ENCODE measurements at regions not wholly inside any gene's neighbourhood (a gene's known extent, or its start where the extent isn't known, plus 50 kb on each side); places are given as distances from the start of the nearest gene placed in this dataset.

DNA sequence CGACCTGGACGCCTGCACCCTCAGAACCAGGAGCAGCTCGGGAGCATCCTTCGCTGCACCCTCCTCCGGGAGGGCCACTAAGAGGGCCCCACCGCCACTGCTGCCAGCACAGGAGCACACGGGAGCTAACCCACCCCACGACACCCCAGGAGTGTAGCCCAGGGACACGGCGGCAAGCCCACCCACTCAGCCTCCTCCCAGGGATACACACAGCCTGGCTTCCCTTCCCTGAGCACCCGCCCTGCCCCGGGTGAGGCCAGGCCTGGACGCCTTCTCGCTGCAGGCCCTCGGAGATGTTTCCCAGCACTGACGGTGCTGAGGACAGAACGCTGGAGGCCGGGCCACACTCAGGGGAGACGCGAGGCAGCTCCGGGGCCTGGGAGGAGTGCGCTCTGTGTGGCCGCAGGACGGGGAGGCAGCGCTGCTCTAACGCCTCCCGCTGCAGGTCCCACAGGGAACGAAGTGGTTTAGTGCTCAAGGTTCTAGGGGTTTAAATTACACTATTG is 190.4 kb downstream of the BRD1 start:
- TF ChIP-seq POLR2A (IDR thresholded peaks at IDR 0.05): no peak
- TF ChIP-seq, protein P1, sequence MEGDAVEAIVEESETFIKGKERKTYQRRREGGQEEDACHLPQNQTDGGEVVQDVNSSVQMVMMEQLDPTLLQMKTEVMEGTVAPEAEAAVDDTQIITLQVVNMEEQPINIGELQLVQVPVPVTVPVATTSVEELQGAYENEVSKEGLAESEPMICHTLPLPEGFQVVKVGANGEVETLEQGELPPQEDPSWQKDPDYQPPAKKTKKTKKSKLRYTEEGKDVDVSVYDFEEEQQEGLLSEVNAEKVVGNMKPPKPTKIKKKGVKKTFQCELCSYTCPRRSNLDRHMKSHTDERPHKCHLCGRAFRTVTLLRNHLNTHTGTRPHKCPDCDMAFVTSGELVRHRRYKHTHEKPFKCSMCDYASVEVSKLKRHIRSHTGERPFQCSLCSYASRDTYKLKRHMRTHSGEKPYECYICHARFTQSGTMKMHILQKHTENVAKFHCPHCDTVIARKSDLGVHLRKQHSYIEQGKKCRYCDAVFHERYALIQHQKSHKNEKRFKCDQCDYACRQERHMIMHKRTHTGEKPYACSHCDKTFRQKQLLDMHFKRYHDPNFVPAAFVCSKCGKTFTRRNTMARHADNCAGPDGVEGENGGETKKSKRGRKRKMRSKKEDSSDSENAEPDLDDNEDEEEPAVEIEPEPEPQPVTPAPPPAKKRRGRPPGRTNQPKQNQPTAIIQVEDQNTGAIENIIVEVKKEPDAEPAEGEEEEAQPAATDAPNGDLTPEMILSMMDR (IDR thresholded peaks at IDR 0.05): no peak

Data from esophagus squamous epithelium (tissue), 4 donors.